Left renal pelvis (tissue), 4 donors: ENCODE measurements at regions not wholly inside any gene's neighbourhood (a gene's known extent, or its start where the extent isn't known, plus 50 kb on each side); places are given as distances from the start of the nearest gene placed in this dataset.
"Not testable (repeated sequence)": the region's sequence is repeated elsewhere in the genome, so short reads cannot be mapped to it uniquely, and the experiment has no call there.

Source experiments
- DNase-seq, 4 donors: peaks; one replicate each; pipeline ENCODE4 v3.0.0-alpha.2; 2013; ENCODE audit warnings: low read depth in 4 of 4, low spot score in 3 of 4

GRCh38 chr12:74676955-74677354 lies 139.3 kb downstream of the ATXN7L3B start:
- DNase-seq = not testable (repeated sequence)

DNA sequence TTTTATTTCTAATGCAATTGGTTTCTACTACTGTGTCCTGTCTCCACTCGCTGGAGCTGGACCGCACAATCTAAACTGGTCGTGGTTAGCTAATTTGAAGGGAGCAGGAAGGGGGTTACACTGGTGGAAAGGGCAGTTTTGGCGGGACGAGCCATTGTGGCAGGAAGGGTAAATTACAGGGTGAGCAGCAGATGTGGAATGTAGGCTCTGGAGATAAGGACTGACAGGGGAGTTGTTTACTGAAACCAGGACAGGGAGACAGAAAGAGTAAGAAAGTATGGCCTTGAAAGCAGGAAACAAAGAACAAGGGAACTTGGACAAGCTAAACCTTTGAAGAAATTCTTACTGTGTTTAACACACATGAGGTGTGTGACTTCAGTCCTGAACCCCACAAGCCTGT lies 147.8 kb downstream of the ATXN7L3B start:
- DNase-seq = no peak

DNA sequence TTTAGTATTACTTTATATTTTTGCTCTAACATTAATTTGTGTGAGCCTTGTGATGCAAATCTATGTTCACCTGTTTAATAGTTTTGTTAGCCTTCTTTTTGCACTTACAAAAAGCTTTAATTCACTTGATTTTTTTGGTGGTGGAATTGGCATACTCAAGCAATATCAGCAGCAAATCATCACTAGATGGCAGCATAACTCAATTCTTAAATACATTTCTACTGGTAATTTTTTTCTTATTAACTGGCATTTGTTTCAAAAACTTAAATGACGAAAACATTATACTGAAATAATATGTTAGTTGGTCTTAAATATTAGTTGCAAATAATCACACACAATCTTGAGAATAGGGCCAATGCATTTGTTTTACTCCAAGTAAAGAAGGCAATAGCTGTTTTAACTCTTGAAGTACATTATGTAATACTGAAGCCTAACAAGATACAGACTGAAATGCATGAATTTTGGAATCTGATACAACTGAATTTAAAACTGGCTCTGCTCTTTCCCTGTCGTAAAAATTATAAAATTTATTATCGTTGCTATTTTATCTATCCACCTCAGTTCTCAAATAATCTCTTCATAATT lies 151.5 kb downstream of the ATXN7L3B start:
- peak in 3 of 4 donors; percentile 12 to 14 (median 12) for DNase-seq

DNA sequence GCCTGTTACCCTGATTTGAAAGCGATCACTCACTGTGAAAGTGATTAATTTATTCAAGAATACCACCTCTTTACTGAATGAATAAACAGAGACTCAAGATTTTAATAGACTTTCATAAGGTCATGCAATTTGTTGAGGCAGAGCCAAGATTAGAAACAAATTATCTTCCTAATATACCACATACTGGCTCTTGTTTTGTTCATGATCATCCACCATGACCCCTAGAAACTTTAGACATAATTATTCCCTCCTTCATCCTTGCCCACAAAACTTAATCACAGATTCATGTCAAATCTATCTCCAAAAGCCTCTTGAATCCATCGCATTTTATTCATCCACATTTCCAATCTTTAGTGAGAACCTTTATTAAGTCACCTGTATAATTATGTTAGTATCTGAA lies 152.3 kb downstream of the ATXN7L3B start:
- DNase-seq = no peak

DNA sequence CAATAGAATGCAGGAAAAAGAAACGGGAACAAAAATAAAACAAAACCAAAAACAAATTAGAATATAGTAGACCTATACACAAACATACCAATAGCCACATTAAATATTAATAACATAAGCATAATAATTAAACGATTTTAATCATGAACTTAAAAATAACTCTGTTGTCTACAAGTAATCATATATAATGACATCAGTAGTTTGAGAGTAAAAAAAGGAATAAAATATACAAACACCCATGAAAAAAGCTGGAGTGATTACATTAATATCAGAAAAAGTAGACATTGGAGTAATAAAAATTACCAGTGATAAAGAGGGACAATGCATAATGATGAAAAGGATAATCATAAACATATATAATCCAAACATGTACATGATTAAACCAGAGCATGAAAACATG lies 181.8 kb downstream of the ATXN7L3B start:
- DNase-seq = no peak

DNA sequence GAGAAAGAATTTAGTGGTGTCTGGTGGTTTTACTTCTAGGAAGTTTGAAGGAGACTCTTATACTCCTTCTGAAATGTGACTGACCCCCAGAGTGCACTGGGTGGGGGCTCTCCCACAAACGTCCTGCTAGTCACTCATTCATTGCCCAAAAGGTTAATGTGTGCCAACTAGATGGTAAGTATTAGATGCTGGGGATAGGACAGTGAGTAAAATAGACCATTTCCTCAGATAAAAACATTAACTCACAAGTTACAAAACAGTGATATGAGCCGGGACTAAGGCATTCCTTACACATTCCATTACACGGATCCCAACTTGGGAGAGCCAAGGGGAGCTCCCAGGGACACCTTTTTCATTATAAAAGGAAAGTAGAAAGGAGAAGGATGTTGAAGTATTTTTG lies 185.1 kb downstream of the ATXN7L3B start:
- DNase-seq = no peak

DNA sequence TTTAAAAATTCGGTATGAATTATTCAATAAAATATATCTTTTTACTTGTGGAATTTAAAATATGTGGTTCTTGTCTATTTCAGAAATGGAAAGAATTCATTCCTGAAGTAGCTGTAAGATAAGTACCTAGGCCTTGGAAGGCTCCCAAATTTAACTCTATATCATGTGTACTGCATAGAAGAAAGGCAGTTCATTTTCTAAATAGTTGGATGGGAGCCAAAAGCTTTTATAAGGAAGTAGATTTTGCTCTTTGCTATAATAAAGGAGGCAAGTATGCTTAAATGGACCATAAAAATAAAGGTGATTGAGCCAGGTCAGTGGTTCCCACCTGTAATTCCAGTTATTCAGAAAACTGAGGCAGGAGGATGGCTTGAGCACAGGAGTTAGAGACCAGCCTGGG lies 187.5 kb downstream of the ATXN7L3B start:
- DNase-seq = no peak

DNA sequence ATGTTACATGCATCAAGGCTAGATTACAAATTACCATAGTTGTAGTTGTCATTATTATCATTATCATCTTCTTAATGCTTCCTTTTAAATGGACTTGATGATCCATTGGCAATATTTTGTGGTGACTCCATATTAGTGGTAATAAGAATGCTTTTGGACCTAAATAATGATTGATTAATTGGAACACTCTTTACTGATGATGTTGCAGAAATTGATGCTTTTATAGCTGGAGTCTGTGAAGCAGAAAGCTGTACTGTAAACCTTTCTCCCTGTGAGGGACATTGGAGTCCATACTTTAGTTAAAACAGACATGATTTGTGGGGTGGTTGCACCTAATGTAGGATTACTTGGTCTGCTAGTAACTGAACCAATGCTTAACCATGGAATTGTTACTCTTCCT lies 190.4 kb downstream of the ATXN7L3B start:
- no peak for DNase-seq

DNA sequence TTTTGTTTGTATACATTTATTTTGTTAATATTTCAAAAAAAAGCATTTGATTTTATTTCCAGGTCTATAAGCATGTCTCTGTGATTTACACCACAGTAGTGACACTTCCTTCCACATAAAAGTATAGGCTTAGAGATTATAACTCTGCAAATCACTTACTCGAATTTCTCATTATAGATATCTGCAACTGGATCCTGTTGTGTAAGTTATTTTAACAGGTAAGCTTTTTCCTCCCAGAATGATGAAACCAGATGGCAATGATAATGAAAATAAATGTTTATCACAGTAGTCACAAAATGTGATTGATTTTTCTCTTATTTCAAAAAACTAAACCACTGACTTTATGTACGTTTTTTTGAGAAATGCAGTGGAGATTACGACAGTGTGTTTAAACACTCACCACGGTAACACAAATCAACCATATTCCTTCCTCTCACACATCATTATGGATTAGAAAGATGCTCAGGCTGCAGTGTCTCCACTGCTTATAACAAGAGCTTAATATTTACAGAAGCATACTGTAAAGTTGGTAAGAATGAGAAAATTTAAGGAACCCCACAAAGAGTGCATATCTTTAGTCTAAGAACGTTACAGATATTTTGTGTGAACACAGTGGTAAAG lies 194.6 kb downstream of the ATXN7L3B start:
- DNase-seq = no peak

DNA sequence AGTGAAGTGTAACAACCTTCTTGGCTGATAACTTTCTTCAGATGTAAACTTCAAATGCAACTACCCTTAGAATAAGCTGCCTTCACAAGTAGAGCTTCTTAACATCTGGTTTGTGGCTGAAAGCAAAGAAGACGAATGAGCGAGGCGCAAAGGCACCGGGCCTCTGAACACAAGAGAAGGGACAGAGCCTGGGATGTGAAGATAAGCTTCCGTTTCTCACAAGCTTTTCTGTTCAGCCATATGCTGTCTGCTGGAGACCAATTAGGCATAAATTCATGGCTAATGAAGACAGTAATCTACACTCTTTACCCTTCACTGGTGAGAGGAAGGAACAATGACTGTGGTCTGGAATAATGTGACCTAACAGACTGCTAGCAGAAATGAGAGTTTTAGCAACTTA lies 195.2 kb downstream of the ATXN7L3B start:
- DNase-seq = no peak

DNA sequence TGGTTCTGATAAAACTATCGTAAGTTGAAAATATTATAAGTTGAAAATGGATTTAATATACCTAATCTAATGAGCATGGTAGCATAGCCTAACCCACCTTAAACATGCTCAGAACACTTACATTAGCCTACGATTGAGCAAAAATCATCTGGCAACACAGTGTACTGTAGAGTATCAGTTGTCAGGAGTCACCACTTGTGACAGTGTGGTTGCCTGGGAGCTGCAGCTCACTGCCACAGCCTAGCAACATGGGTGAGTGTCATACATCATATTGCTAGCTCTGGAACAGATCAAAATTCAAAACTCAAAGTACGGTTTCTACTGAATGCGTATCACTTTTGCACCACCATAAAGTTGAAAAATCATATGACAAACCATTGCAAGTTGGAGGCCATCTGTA lies 203.5 kb downstream of the ATXN7L3B start:
- DNase-seq = no peak

- no peak for DNase-seq
Measured at GRCh38 chr12:74747305-74747704, 209.7 kb downstream of the ATXN7L3B start.

DNA sequence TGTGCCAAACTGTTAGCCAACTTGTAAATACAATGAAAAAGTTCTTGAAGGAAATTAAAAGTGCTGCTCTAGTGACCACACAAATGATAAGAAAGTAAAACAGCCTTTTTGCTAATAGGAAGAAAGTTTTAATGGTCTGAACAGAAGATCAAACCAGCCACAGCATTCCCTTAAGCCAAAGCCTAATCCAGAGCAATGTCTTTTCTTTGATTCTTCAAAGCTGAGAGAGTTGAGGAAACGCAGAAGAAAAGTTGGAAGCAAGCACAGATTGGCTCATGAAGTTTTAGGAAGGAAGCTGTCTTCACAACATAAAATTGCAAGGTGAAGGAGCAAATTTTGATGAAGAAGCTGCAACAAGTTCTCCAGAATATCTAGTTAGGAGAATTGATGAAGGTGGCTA lies 213.8 kb downstream of the ATXN7L3B start:
- DNase-seq = no peak

DNA sequence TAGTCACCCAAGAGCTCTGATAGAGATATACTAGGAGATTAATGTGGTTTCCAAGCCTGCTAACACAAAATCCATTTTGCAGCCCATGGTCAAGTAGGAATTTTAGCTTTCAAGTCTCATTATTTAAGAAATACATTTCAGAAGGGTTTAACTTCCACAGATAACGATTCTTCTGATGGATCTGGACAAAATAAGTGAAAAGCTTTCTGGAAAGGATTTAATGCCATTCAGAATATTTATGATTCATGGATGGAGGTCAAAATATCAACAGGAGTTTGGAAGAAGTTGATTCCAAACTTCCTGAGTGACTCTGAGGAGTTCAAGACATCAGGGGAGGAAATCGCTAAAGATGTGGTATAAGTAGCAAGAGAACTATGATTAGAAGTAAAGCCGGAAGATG lies 214.6 kb downstream of the ATXN7L3B start:
- DNase-seq = no peak

DNA sequence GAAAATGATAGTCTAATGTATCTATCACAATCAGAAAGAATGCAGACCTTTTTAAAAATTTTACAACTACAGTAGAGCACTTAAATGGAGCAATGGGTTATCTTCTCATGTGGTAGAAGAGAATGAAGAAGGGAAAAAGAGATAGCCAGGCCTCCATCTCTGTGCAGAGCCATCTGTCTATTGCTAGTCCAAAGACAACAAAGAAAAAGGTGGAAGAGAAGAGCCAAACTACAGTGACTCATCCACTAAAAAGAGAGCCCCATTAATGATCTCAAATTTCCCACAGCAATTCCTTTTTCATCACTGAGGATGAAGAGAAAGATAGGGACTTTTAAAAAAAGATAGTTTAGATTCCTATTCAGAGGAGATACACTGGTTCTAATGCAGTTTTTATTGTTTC lies 232.9 kb downstream of the ATXN7L3B start:
- DNase-seq = no peak

DNA sequence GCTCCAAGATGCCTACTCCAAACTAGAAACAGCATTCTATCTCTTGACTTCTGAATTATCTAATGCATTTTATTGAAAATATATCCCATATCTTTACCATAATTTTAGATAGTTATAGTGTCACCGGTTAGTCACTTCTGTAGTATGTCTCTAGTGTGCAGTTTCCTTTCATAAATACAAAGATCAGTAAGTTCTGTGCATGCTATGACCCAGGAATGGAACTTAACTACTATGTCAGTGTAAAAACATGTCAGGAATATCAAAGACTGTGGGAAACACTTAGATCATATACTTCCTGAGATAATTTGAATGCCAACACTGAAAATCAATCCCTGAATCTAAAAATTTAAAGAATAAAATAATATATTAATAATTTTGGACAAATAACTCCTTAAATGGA lies 237.6 kb downstream of the ATXN7L3B start:
- no peak for DNase-seq

GRCh38 chr12:74776378-74776777 lies 238.7 kb downstream of the ATXN7L3B start:
- DNase-seq = no peak

- no peak for DNase-seq
Measured at GRCh38 chr12:74780182-74780849, 242.7 kb downstream of the ATXN7L3B start.

DNA sequence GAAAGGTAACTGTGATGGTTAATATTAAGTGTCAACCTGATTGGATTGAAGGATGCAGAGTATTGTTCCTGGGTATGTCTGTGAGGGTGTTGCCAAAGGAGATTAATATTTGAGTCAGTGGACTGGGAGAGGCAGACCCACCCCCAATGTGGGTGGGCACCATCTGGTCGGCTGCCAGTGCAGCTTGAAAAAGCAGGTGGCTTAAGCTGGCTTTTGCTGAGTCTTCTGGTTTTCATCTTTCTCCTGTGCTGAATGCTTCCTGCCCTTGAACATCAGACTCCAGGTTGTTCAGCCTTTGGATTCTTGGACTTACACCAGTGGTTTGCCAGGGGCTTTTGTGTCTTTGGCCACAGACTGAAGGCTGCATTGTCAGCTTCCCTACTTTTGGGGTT lies 243.2 kb downstream of the ATXN7L3B start:
- not testable (repeated sequence) for DNase-seq

DNA sequence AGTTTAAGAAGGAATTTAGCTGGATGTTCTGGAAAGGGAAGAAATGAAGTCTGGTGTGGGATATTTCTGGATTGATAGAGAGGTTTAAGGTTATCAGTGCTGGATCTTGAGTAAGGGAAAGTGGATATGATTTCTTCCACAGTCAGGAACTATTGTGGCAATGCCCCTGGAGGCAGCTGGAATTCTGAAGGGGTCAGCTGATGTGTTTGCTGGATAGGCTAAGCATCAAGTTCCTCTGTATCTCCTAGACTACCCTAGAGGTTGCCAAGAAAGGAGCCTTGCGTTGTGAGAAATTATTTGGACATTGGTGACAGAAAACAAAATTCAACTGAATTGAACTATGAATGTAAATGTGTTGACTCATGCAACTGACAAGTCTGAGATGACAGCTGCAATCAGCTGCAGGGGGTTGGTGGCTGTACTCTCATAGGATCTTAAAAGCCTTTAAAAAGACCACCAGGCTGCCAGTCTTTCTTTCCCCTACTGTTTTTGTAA lies 244.4 kb downstream of the ATXN7L3B start:
- no peak for DNase-seq

- no peak for DNase-seq
Measured at GRCh38 chr12:74790931-74791330, 253.3 kb downstream of the ATXN7L3B start.

DNA sequence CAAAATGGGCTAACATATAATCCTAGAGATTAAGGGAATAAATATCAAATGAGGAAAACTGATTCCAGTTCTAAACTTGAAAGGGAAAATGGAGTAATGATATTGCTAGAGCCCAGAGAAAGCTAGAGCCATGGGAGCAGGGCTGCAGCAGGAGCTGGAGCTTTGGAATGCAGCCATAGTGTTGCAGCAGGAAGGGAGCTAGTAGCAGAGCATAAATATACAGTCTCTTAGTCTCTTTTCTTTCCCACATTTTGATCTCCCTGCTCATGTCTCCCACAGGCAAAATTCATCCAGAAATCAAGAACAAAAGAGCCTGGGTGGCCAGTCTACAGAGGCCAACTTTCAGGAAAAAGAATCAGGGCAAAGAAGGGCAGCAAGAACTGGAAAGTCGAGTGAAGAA lies 253.7 kb downstream of the ATXN7L3B start:
- no peak for DNase-seq
